ENCODE measurements at regions not wholly inside any gene's neighbourhood (a gene's known extent, or its start where the extent isn't known, plus 50 kb on each side); places are given as distances from the start of the nearest gene placed in this dataset.

DNA sequence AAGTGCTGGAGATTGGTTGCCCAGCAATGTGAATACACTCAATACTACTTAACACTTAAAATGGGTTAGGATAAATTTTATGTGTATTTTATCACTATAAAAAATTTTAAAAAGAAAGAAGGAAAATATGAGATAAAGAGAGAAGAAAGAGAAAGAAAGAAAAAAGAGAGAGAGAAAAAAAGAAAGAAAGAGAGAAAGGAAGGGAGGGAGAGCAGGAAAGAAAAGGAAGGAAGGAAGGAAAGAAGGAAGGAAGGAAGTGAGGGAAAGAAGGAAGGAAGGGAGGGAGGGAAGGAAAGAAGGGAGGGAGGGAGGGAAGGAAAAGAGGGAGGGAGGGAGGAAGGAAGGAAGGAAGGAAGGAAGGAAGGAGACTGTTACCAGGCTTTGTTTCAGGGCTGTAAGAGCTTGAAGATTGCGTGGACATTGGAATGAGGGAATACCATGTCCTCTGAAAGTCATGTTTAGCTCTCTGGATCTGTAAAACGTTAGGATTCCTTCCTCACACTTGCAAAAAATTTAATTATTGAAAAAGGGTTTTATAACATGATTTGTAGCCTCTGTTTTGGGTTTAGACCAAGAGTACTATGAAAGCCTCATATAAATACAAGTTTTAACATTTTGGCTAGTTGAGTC is 152.3 kb upstream of the DAP start:
- WGBS, 4 donors = 39 to 63% (median 56%) methylated on average over 2 of the region's 2 CpGs
- no peaks in the 10 kb centered on the region for H3K36me3 ChIP-seq
- H3K27ac ChIP-seq = no peak overlapping the region
- ATAC-seq (no peak), DNase-seq (no peak)
- H3K9me3 ChIP-seq = no peaks in the 10 kb centered on the region
- H3K27me3 ChIP-seq = no peaks in the 10 kb centered on the region
- TF ChIP-seq CTCF (IDR thresholded peaks at IDR 0.05) (no peak), POLR2A (IDR thresholded peaks at IDR 0.05) (no peak)
- no peak overlapping the region for H3K4me3 ChIP-seq
- peaks cover 0 to 7% (median 0%) of the 10 kb centered on the region in 12 donors for H3K4me1 ChIP-seq
- intact Hi-C loops (cut with DNase I) = no loop called here

- Histone ChIP-seq H3K4me1 (peaks cover 0 to 7% (median 0%) of the 10 kb centered on the region in 12 donors), H3K27me3 (no peaks in the 10 kb centered on the region), H3K4me3 (no peak overlapping the region), H3K36me3 (no peaks in the 10 kb centered on the region), H3K9me3 (no peaks in the 10 kb centered on the region), H3K27ac (no peak overlapping the region)
- TF ChIP-seq CTCF (IDR thresholded peaks at IDR 0.05) = no peak
- no peak for TF ChIP-seq POLR2A (IDR thresholded peaks at IDR 0.05)
- intact Hi-C loops (cut with DNase I) = no loop called here
- DNase-seq = no peak
- no peak for ATAC-seq
- 88 to 96% (median 91%) methylated on average over 2 of the region's 2 CpGs for WGBS, 4 donors
Measured at GRCh38 chr5:10912435-10912834, 151.4 kb upstream of the DAP start.

DNA sequence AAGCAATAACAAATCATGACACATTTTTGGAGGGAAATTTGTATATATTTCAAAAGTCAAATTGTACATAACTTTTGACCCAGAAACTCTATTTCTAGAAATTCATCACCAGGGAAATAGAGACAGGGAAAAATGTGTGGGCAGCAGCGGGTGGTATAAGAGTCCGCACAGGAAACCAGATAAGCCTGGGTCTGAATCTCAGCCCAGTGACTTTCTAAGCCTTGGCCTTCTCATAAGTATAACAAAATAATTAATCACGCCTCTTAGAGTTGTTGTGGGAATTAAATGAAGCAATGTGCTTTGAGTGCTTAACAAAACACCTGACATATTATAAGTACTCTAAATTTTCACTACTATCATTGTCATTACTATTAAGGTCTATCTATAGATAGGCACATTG is 149.2 kb upstream of the DAP start:
- intact Hi-C loops (cut with DNase I) = no loop called here
- H3K4me3 ChIP-seq = no peak overlapping the region

More for the DNA sequence above, 149.2 kb upstream of the DAP start:
- no peaks in the 10 kb centered on the region for H3K36me3 ChIP-seq
- ATAC-seq (no peak), DNase-seq (no peak)
- H3K27me3 ChIP-seq = no peaks in the 10 kb centered on the region
- H3K27ac ChIP-seq = no peak overlapping the region
- no peak for TF ChIP-seq CTCF (IDR thresholded peaks at IDR 0.05)
- TF ChIP-seq POLR2A (IDR thresholded peaks at IDR 0.05) = no peak
- 58 to 91% (median 86%) methylated on average over 3 of the region's 3 CpGs for WGBS, 4 donors
- H3K9me3 ChIP-seq = peaks cover 0 to 5% (median 0%) of the 10 kb centered on the region in 12 donors
- H3K4me1 ChIP-seq = peaks cover 0 to 7% (median 0%) of the 10 kb centered on the region in 12 donors

All from heart left ventricle (tissue), 16 donors.